NB4 (cell line): ENCODE measurements at regions not wholly inside any gene's neighbourhood (a gene's known extent, or its start where the extent isn't known, plus 50 kb on each side); places are given as distances from the start of the nearest gene placed in this dataset.

Experiments used
- CTCF ChIP-seq: IDR thresholded peaks from one replicate; pipeline ENCODE4 v1.5.1; 2012; ENCODE audit warnings: low read depth, low read length
- MYC ChIP-seq: IDR thresholded peaks from 2 replicates; pipeline ENCODE4 v1.6.1; 2011; ENCODE audit warnings: low read depth, low read length
- POLR2A ChIP-seq: IDR thresholded peaks from 2 replicates; pipeline ENCODE4 v1.6.1; 2011; ENCODE audit warnings: mild to moderate bottlenecking; ENCODE audit not compliant: insufficient read length; ENCODE audit errors: extremely low read depth

GRCh38 chr13:90103099-90103784, 1244.2 kb upstream of the MIR17HG start:
- TF ChIP-seq CTCF (no peak), POLR2A (no peak), MYC (no peak)
